Activated CD4-positive, alpha-beta memory T cell treated with anti-CD3 and anti-CD28 coated beads, Interleukin-2, amount 10 ng/mL, durations not matched to agents 7 days and 5 days (primary cell): ENCODE measurements at regions not wholly inside any gene's neighbourhood (a gene's known extent, or its start where the extent isn't known, plus 50 kb on each side); places are given as distances from the start of the nearest gene placed in this dataset.

Source experiments
- CTCF ChIA-PET: fragments of 350-600 bp; sonication (Branson Sonifier 250); formaldehyde crosslinking; loops from one replicate; lab custom pipeline; 2021; ENCODE audit warnings: antibody characterized with exemption, inconsistent platforms; lab: Charles Lee
- POLR2A ChIA-PET: fragments of 350-600 bp; sonication (Branson Sonifier 250); formaldehyde crosslinking; loops from one replicate; lab custom pipeline; 2021; ENCODE audit warnings: antibody characterized with exemption; lab: Charles Lee
- DNase-seq: peaks from one replicate; pipeline ENCODE4 v3.0.0-alpha.2; 2020
- H3K27ac Mint-ChIP-seq: one replicate; pipeline ENCODE4 v1.8.0; 2021; ENCODE audit warnings: mild to moderate bottlenecking, mixed read lengths
- H3K27me3 Mint-ChIP-seq: one replicate; pipeline ENCODE4 v1.8.0; 2021; ENCODE audit warnings: mixed read lengths
- H3K36me3 Mint-ChIP-seq: one replicate; pipeline ENCODE4 v1.8.0; 2021; ENCODE audit warnings: low read depth, mixed read lengths
- H3K4me1 Mint-ChIP-seq: one replicate; pipeline ENCODE4 v1.8.0; 2021; ENCODE audit warnings: mixed read lengths
- H3K4me3 Mint-ChIP-seq: one replicate; pipeline ENCODE4 v1.8.0; 2021; ENCODE audit warnings: mild to moderate bottlenecking, mixed read lengths
- H3K9me3 Mint-ChIP-seq: one replicate; pipeline ENCODE4 v1.8.0; 2021; ENCODE audit warnings: mixed read lengths

GRCh38 chr11:119800171-119800570, 71.2 kb upstream of the NECTIN1 start:
- POLR2A ChIA-PET = no interaction called here
- no peak overlapping the region for H3K27ac Mint-ChIP-seq
- H3K4me3 Mint-ChIP-seq = no peak overlapping the region
- H3K27me3 Mint-ChIP-seq = peaks cover 21% of the 10 kb centered on the region
- H3K36me3 Mint-ChIP-seq = no peaks in the 10 kb centered on the region
- CTCF ChIA-PET = no interaction called here
- H3K4me1 Mint-ChIP-seq = no peaks in the 10 kb centered on the region
- H3K9me3 Mint-ChIP-seq = no peaks in the 10 kb centered on the region
- DNase-seq = no peak

DNA sequence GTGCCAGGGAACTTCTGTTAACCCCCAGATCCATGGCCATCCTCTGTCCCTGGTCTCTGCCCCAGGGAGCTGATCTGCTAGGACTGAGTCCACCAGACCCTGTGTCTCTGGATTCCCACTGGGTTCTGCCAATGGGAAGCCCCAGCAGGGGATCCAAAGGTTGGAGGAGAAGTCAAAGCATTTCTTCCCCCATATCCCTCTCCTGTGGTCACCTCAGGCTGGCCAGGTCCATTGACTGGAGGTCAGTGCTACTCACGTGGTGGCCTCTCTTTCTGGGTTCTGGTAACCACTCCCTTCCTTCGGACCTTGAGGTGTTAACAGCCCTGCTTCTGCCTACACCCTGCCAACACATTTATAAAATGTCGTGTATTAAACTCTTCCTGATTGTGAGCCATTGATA, 69.7 kb upstream of the NECTIN1 start:
- Mint-ChIP-seq H3K27me3 (peaks cover 22% of the 10 kb centered on the region), H3K4me1 (no peaks in the 10 kb centered on the region), H3K4me3 (no peak overlapping the region), H3K9me3 (no peaks in the 10 kb centered on the region), H3K36me3 (no peaks in the 10 kb centered on the region), H3K27ac (no peak overlapping the region)
- ChIA-PET POLR2A (no interaction called here), CTCF (no interaction called here)
- DNase-seq = no peak

DNA sequence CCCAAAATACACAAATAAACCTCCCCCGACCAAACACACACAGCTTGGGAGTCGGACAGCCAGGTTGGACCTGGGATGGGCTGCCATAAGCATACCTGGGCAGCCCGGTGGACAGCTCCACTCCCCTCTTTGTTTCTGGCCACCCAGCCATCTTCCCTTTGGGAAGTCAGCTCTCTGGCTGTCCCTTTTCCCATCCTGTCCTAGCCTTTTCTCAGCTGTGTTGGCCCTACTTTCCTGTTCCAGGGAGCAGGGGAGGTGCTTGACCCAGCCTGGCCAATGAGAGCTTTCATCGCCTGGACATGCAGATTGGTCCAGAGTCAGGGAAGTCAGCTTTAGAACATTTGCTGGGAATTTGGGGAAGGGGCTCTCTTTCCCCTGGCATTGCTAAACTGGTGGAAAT, 68.7 kb upstream of the NECTIN1 start:
- Mint-ChIP-seq H3K9me3 (no peaks in the 10 kb centered on the region), H3K4me1 (no peaks in the 10 kb centered on the region), H3K4me3 (no peak overlapping the region), H3K27me3 (peaks cover 22% of the 10 kb centered on the region), H3K27ac (no peak overlapping the region), H3K36me3 (no peaks in the 10 kb centered on the region)
- no peak for DNase-seq
- ChIA-PET CTCF (no interaction called here), POLR2A (no interaction called here)

GRCh38 chr11:119797123-119797611, 68.2 kb upstream of the NECTIN1 start:
- H3K36me3 Mint-ChIP-seq = no peaks in the 10 kb centered on the region
- no peak overlapping the region for H3K27ac Mint-ChIP-seq
- ChIA-PET POLR2A (no interaction called here), CTCF (no interaction called here)
- DNase-seq = no peak
- H3K4me3 Mint-ChIP-seq = no peak overlapping the region
- peaks cover 22% of the 10 kb centered on the region for H3K27me3 Mint-ChIP-seq
- H3K4me1 Mint-ChIP-seq = no peaks in the 10 kb centered on the region
- no peaks in the 10 kb centered on the region for H3K9me3 Mint-ChIP-seq

DNA sequence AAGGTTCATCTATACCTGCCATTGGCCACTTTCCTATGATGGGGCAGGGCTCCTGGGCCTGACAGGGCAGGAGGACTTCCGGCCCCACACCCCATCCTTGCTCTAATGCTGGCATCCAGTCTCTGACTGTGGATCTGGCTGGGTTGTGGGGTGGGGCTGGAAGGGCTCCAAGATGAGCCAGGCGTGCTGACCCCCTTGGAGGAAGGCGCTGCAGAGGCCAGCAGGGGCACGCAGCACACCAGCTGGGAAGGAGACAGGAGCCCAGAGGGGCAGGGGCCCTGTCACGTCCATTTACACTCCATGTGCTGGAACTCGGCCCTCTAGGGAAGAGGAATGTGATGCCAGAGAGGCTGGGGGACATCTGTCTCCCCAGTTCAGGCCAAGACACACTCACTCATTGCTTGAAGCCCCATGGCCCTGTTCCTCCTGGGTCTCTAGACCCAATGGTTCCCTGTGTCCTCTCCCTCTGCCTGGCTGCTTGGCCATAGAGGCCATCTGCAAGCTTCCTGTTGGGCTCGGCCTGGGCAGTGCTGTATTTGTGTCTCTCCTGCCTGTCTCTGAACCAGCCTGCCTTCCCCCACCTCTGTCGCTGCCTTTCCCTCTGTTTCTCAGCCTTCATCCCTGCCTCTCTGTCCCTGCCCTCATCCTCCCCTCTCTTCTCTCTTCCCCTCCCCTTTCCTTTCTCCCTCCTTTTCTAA, 67.5 kb upstream of the NECTIN1 start:
- Mint-ChIP-seq H3K27ac (no peak overlapping the region), H3K4me3 (no peak overlapping the region), H3K36me3 (no peaks in the 10 kb centered on the region), H3K9me3 (no peaks in the 10 kb centered on the region), H3K4me1 (no peaks in the 10 kb centered on the region), H3K27me3 (peaks cover 21% of the 10 kb centered on the region)
- ChIA-PET CTCF (no interaction called here), POLR2A (no interaction called here)
- no peak for DNase-seq

DNA sequence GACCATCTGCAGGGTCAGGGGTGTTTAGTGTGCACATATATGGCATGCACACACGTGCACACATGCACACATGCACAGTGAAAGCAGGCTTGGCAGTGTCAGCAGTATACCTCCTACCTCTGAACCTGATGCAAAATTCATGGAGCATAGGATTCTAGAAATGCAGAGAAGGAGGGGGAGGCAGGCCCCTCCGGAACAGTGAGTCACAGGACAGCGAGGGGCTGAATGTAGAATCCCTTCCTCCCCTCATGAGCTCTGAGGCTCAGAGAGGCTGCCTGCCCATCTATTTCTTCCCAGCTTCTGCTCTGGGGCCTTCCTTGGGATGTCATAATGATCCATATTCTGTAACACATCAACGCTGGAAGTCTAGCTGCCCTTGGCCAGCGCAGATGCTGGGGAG, 66.7 kb upstream of the NECTIN1 start:
- CTCF ChIA-PET = interaction anchor here (1.6 kb wide), 1 partner anchor 66 kb away, joined by 5 read pairs; the partner anchor contains the start of gene NECTIN1

GRCh38 chr11:119795231-119795630, 66.2 kb upstream of the NECTIN1 start:
- H3K36me3 Mint-ChIP-seq = no peaks in the 10 kb centered on the region
- POLR2A ChIA-PET = no interaction called here
- H3K27ac Mint-ChIP-seq = no peak overlapping the region
- H3K27me3 Mint-ChIP-seq = peaks cover 21% of the 10 kb centered on the region
- CTCF ChIA-PET = interaction anchor here (1.6 kb wide), 1 partner anchor 66 kb away, joined by 5 read pairs; the partner anchor contains the start of gene NECTIN1
- no peak overlapping the region for H3K4me3 Mint-ChIP-seq
- DNase-seq = no peak
- H3K4me1 Mint-ChIP-seq = no peaks in the 10 kb centered on the region
- H3K9me3 Mint-ChIP-seq = no peaks in the 10 kb centered on the region

More for the DNA sequence above, 66.7 kb upstream of the NECTIN1 start:
- DNase-seq = no peak
- no peak overlapping the region for H3K4me3 Mint-ChIP-seq
- peaks cover 18% of the 10 kb centered on the region for H3K27me3 Mint-ChIP-seq
- no peaks in the 10 kb centered on the region for H3K4me1 Mint-ChIP-seq
- POLR2A ChIA-PET = no interaction called here
- no peaks in the 10 kb centered on the region for H3K36me3 Mint-ChIP-seq
- no peak overlapping the region for H3K27ac Mint-ChIP-seq
- no peaks in the 10 kb centered on the region for H3K9me3 Mint-ChIP-seq

DNA sequence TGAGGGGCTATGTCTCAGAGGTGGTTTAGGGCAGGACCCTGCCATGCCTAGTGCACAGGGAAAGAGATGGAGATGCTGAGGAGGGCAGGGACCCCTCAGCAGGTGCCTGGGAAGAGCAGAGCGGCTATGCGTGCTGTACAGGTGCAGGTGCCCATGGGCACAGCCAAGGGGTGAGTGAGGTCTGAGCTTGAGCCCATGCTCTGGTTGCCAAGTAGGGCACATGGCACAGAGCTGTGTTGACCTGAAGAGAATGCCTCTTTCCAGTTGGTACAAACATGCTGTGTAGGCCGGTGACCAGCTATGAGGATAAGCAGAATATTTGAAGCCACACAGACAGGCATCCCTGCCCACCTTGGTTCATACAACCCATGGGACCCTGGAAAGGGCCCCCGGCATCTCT, 65.8 kb upstream of the NECTIN1 start:
- no peak for DNase-seq
- CTCF ChIA-PET = interaction anchor here (1.6 kb wide), 1 partner anchor 65 kb away, joined by 5 read pairs; the partner anchor contains the start of gene NECTIN1
- Mint-ChIP-seq H3K9me3 (no peaks in the 10 kb centered on the region), H3K36me3 (no peaks in the 10 kb centered on the region), H3K27me3 (peaks cover 22% of the 10 kb centered on the region), H3K4me3 (no peak overlapping the region), H3K27ac (no peak overlapping the region), H3K4me1 (no peaks in the 10 kb centered on the region)
- POLR2A ChIA-PET = no interaction called here

GRCh38 chr11:119794141-119794665, 65.2 kb upstream of the NECTIN1 start:
- H3K27ac Mint-ChIP-seq = no peak overlapping the region
- ChIA-PET CTCF (interaction anchor here (1.6 kb wide), 1 partner anchor 65 kb away, joined by 5 read pairs; the partner anchor contains the start of gene NECTIN1), POLR2A (no interaction called here)
- H3K36me3 Mint-ChIP-seq = no peaks in the 10 kb centered on the region
- no peak overlapping the region for H3K4me3 Mint-ChIP-seq
- H3K9me3 Mint-ChIP-seq = no peaks in the 10 kb centered on the region
- no peak for DNase-seq
- peaks cover 22% of the 10 kb centered on the region for H3K27me3 Mint-ChIP-seq
- no peaks in the 10 kb centered on the region for H3K4me1 Mint-ChIP-seq

DNA sequence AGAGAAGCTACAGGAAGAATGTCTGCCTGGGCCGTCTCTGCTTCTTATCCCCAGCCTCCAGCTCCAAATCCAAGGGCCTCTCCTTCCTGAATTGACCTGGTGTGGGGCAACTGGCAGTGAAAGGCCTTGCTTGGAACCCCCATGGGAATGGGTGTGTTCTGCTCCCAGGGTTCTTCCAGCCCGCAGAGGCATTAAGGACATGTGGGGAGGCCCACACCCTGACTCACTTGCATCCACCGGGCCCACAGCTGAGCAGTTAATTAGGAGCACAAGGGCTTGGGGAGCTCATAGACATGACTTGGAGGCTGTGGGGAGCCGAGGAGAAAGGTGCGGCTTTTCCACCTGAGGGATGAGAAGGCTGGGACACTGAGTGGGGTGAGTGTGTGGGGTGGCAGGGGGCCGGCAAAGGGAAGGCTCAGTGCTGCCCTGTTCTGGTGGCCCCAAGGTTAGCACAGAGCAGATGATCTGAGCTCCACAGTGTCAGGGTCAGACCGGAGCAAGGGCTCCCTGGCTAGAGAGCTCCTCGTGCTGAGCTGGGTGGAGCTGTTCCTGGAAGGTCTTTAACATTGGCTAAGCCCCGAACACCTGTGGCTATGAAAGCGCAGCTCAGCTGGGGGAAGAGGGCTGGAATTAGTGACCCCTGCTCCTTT, 64.5 kb upstream of the NECTIN1 start:
- Mint-ChIP-seq H3K36me3 (no peaks in the 10 kb centered on the region), H3K27me3 (peaks cover 17% of the 10 kb centered on the region), H3K9me3 (no peaks in the 10 kb centered on the region), H3K4me1 (no peaks in the 10 kb centered on the region), H3K4me3 (no peak overlapping the region), H3K27ac (no peak overlapping the region)
- ChIA-PET POLR2A (no interaction called here), CTCF (no interaction called here)
- no peak for DNase-seq

DNA sequence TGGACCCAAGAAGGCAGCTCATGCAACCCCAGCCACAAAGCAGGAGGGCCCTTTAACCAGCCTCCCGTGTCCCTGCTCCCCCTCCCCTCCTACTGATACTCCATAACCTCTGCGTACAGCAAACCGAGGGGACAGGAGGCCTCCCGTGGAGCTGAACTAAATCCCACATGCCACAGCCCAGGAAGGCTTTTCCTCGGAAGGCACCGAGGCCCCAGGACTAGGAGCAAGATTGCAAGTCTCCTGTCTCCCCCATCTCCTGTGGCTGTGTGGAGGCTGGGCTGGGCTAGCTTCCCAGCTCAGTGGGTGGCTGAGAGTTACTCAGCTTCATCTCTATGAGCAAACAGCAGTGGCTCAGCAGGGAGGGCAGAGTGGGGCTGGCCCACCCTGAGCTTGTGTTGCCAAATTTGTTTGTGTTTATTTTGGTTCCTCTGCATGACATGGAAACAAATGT, 62.7 kb upstream of the NECTIN1 start:
- no peaks in the 10 kb centered on the region for H3K36me3 Mint-ChIP-seq
- no peaks in the 10 kb centered on the region for H3K9me3 Mint-ChIP-seq
- H3K4me3 Mint-ChIP-seq = no peak overlapping the region
- H3K4me1 Mint-ChIP-seq = no peaks in the 10 kb centered on the region
- CTCF ChIA-PET = no interaction called here
- H3K27ac Mint-ChIP-seq = no peak overlapping the region
- DNase-seq = no peak
- POLR2A ChIA-PET = no interaction called here
- peaks cover 9% of the 10 kb centered on the region for H3K27me3 Mint-ChIP-seq

- H3K4me1 Mint-ChIP-seq = no peaks in the 10 kb centered on the region
- ChIA-PET CTCF (interaction anchor here (1.1 kb wide), 1 partner anchor 49 kb away, joined by 3 read pairs; no protein-coding TSS in a partner anchor), POLR2A (no interaction called here)
- peaks cover 7% of the 10 kb centered on the region for H3K27me3 Mint-ChIP-seq
- no peak for DNase-seq
- no peak overlapping the region for H3K4me3 Mint-ChIP-seq
- H3K27ac Mint-ChIP-seq = no peak overlapping the region
- no peaks in the 10 kb centered on the region for H3K9me3 Mint-ChIP-seq
- no peaks in the 10 kb centered on the region for H3K36me3 Mint-ChIP-seq
These were observed 62.0 kb upstream of the NECTIN1 start for GRCh38 chr11:119791047-119791446.

DNA sequence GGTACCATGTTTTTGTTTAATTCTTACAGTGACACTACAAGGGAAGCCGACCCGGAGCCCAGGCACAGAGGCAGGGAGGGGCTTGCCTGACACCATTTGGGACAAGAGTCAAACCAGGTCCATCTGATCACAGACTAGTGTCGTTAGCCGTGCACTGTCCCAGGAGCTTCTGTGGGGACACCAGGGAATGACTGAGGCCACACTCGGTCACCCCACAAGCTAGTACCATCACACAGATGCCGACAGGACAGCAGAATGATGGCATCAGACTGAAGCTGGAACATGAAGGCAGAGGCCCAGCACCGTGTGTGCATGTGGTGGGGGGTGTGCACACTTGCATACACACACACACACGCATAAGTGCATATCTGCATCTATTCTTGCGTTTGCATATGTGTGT, 61.5 kb upstream of the NECTIN1 start:
- ChIA-PET CTCF (interaction anchor here (1.1 kb wide), 1 partner anchor 48 kb away, joined by 3 read pairs; no protein-coding TSS in a partner anchor), POLR2A (no interaction called here)
- Mint-ChIP-seq H3K36me3 (no peaks in the 10 kb centered on the region), H3K27ac (no peak overlapping the region), H3K4me3 (no peak overlapping the region), H3K4me1 (no peaks in the 10 kb centered on the region), H3K27me3 (peaks cover 9% of the 10 kb centered on the region), H3K9me3 (no peaks in the 10 kb centered on the region)
- no peak for DNase-seq
